Heart left ventricle (tissue), 16 donors: ENCODE measurements at regions not wholly inside any gene's neighbourhood (a gene's known extent, or its start where the extent isn't known, plus 50 kb on each side); places are given as distances from the start of the nearest gene placed in this dataset.
"Not testable (repeated sequence)": the region's sequence is repeated elsewhere in the genome, so short reads cannot be mapped to it uniquely, and the experiment has no call there.

Experiments used
- ATAC-seq, 4 donors: fragments of 200-7000 bp; cut with Tn5 transposase; one replicate each; pipeline ENCODE4 v1.9.1; 2020 to 2022; ENCODE audit warnings: moderate library complexity in 4 of 4, mild to moderate bottlenecking in 3 of 4, moderate number of reproducible peaks in 1 of 4
- DNase-seq, 5 donors: peaks; one replicate each; pipeline ENCODE4 v3.0.0-alpha.2; 2020
- H3K27ac ChIP-seq, 12 donors: fragments of 200-600 bp; sonication (generic) in 4 of 12; one replicate each; pipeline versions ENCODE4 v1.5.0 to v1.8.0; 2016 to 2022; ENCODE audit warnings: mild to moderate bottlenecking in 2 of 12
- H3K27me3 ChIP-seq, 9 donors: fragments of 200-600 bp; sonication (generic) in 2 of 9; one replicate each; pipeline versions ENCODE4 v1.5.1 to v1.8.0; 2016 to 2022; ENCODE audit warnings: mild to moderate bottlenecking in 3 of 9
- H3K36me3 ChIP-seq, 9 donors: fragments of 200-600 bp; sonication (generic) in 2 of 9; one replicate each; pipeline versions ENCODE4 v1.5.0 to v1.8.0; 2018 to 2022; ENCODE audit warnings: mild to moderate bottlenecking in 2 of 9
- H3K4me1 ChIP-seq, 12 donors: fragments of 200-600 bp; sonication (generic) in 4 of 12; one replicate each; pipeline versions ENCODE4 v1.5.0 to v1.8.0; 2016 to 2022; ENCODE audit warnings: mild to moderate bottlenecking in 3 of 12
- H3K4me3 ChIP-seq, 12 donors: fragments of 200-600 bp; sonication (generic) in 4 of 12; one replicate each; pipeline versions ENCODE4 v1.5.0 to v1.8.0; 2017 to 2022; ENCODE audit warnings: mild to moderate bottlenecking in 9 of 12, moderate library complexity in 4 of 12
- H3K9me3 ChIP-seq, 12 donors: fragments of 200-600 bp; sonication (generic) in 4 of 12; one replicate each; pipeline versions ENCODE4 v1.5.0 to v1.8.0; 2016 to 2022; ENCODE audit warnings: mild to moderate bottlenecking in 1 of 12
- WGBS, 4 donors: extraction: QIAGEN DNeasy Blood & Tissue Kit in 2 of 4; methylation state at CpG; one replicate each; pipeline versions ENCODE4 v1.1.5 to v1.1.7; 2013 to 2018; 5-methylcytosine and 5-hydroxymethylcytosine counted together
- intact Hi-C, 10 donors: fragments of 100-400 bp; cut with DNase I; formaldehyde crosslinking; loops; one replicate each; pipeline versions ENCODE4 v1.11.1 to v1.14.2; 2022
- TF ChIP-seq, protein P1 (sequence below), 12 donors: fragments of 200-600 bp; sonication (generic) in 4 of 12; IDR thresholded peaks; one replicate each; pipeline versions ENCODE4 v1.5.0 to v1.8.0; 2018 to 2022; ENCODE audit warnings: antibody characterized with exemption in 12 of 12, mild to moderate bottlenecking in 5 of 12
- donor health status: ischemic (EF 13 %, LVEDD 7.1; RV severe dilation, severe dysfunction).
- donor health status: healthy with polysubstance abuse.
- donor health status: DM: no; HTN: yes; CAD: no.
- donor health status: DM: no; HTN: no; CAD: no.
- donor health status: ischemic (EF 25% LVEDD 6.9; RV normal size, moderate dysfunction).
- donor health status: ischemic (EF 25% LVEDD 5.7; RV mildly dilated, moderate dysfunction).
- donor health status: healthy.
- donor health status: DM: yes; HTN: yes; CAD: no.
- donor health status: ischemic (EF 35%, LVEDD 5.7; RV mildly dilated, moderate dysfunction).
- donor health status: nonischemic (EF 11% LVEDD 7.7; RV severe dilation, severe dysfunction).
- donor health status: DM: yes; HTN: yes; CAD: no.
- donor health status: PGD.
- donor health status: ischemic (EF 29% LVEDD 5.4; RV normal size, mild dysfunction).
- donor health status: nonischemic (EF 23%, LVEDD 6.1; RV moderate dilation, normal function).

DNA sequence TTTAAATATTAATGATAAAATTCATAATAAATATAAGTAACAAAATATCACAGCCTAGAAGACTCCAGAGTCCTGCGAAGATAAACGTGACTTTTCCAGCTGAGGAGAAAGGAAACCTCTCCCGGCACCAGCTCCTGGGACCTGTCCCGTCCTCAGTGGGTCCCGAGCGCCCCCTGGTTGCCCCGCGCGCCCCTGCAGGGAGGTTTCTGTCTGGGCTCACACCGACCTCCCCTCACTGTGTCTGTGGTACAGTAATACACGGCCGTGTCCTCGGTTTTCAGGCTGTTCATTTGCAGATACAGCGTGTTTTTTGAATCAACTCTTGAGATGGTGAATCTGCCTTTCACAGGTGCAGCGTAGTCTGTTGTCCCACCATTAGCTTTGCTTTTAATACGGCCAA lies 478.7 kb downstream of the TP53TG3F start:
- ATAC-seq, H3K36me3 ChIP-seq, DNase-seq, intact Hi-C loops, H3K27me3 ChIP-seq, H3K9me3 ChIP-seq, H3K27ac ChIP-seq, H3K4me3 ChIP-seq, H3K4me1 ChIP-seq: not testable (repeated sequence)
- TF ChIP-seq, protein P1, sequence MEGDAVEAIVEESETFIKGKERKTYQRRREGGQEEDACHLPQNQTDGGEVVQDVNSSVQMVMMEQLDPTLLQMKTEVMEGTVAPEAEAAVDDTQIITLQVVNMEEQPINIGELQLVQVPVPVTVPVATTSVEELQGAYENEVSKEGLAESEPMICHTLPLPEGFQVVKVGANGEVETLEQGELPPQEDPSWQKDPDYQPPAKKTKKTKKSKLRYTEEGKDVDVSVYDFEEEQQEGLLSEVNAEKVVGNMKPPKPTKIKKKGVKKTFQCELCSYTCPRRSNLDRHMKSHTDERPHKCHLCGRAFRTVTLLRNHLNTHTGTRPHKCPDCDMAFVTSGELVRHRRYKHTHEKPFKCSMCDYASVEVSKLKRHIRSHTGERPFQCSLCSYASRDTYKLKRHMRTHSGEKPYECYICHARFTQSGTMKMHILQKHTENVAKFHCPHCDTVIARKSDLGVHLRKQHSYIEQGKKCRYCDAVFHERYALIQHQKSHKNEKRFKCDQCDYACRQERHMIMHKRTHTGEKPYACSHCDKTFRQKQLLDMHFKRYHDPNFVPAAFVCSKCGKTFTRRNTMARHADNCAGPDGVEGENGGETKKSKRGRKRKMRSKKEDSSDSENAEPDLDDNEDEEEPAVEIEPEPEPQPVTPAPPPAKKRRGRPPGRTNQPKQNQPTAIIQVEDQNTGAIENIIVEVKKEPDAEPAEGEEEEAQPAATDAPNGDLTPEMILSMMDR (IDR thresholded peaks at IDR 0.05): peak in 1 of 12 donors; percentile 9
- 14 to 31% (median 23%) methylated on average over 10 to 11 of the region's 16 CpGs; no CpG with 5 or more reads in 1 of the 4 donors for WGBS, 4 donors

DNA sequence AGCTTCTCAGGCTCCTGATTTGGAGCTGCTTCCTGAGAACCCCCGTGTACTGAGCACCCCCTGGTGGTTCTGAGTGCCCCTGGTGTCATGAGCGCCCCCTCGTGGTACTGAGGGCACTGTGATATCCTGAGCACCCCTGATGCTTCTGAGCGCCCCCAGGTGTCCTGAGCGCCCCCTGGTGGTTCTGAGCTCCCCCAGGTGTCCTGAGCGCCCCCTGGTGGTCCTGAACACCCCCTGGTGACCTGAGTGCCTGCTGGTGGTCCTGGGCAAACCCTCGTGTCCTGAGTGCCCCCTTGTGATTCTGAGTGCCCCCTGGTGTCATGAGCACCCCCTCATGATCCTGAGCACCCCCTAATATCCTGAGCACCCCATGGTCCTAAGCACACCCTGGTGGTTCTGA lies 502.1 kb downstream of the TP53TG3F start:
- H3K27me3 ChIP-seq, H3K36me3 ChIP-seq, ATAC-seq, DNase-seq, H3K4me3 ChIP-seq, H3K9me3 ChIP-seq, intact Hi-C loops, H3K27ac ChIP-seq, H3K4me1 ChIP-seq: not testable (repeated sequence)
- WGBS, 4 donors: 39 to 44% methylated on average over 2 to 3 of the region's 7 CpGs; no CpG with 5 or more reads in 2 of the 4 donors

DNA sequence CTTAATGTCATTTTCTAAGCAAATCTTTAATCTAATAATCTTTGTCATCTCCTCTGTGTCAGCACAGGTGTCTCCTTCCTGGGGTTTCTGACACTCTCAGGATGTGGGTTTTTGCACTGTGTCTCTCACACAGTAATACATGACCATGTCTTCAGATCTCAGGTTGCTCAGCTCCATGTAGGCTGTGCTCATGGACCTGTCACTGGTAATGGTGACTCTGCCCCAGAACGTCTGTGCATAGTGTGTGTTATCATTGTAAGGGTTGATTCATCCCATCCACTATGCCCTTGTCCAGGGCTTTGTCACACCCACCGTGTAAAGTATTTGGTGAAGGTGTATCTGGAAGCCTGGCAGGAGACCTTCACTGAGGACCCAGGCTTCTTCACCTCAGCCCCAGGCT lies 506.1 kb downstream of the TP53TG3F start:
- DNase-seq, H3K9me3 ChIP-seq, H3K36me3 ChIP-seq, ATAC-seq, H3K4me1 ChIP-seq, H3K4me3 ChIP-seq, H3K27me3 ChIP-seq, intact Hi-C loops, H3K27ac ChIP-seq: not testable (repeated sequence)
- no CpG with 5 or more reads among the region's 2 CpGs for WGBS, 4 donors

DNA sequence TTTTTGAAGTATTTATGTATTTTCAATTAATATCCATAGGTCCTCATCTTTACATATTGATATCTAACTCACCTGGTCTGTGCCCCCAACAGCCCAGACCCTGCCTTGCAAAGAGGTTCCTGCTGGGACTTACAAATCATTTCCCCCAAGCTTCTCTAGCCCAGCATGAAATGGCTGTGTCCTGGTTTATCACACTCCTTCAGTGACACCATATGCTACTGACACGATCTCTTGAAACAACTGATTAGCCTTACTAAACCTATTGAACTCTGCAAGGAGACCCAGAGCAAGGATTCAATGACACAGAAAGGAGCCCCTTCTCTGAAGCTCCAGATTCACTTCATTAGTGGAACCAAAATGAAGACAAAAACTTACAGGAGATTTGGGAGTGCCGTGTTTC lies 507.4 kb downstream of the TP53TG3F start:
- DNase-seq, H3K36me3 ChIP-seq, H3K27ac ChIP-seq, H3K4me1 ChIP-seq, H3K9me3 ChIP-seq, intact Hi-C loops, ATAC-seq, H3K4me3 ChIP-seq, H3K27me3 ChIP-seq: not testable (repeated sequence)
- 47 to 86% (median 53%) methylated on average over 1 to 2 of the region's 2 CpGs for WGBS, 4 donors

DNA sequence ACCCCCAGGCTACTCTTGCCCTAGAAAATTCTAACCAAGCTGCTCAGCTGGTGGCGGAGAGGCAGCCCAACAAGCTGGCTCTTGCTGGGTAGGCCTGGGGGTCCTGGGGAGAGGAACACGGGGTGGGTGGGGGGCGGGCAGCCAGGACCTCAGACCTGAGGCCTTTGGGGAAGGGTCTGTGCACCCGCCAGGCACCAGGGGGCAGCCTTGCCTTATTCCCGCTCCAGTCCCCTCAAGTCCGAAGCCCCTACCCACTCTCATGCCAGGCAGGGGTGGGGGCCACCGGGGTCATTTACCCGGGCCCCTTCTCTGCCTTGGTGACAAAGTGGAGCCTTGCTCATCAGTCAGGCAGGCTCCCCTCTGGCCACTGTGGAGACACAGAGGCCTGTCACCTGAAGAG lies 515.1 kb downstream of the TP53TG3F start:
- intact Hi-C loops: not testable (repeated sequence)

DNA sequence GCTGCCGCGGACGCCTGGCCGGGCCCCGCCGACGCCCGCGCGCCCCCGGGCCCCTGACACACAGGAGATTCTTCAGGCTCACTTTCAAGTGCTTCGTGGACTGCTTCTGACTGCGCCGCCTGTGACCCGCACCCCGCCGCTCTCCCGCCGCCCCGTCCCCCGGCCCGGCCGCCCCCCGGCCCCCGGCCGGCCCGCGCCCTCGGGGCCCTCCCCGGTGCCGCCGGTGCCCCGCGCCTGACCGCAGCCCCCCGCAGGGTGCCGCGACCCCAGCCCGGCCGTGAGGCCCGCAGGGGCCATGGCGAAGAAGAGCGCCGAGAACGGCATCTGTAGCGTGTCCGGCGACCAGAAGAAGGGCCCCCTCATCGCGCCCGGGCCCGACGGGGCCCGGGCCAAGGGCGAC lies 516.3 kb downstream of the TP53TG3F start:
- DNase-seq, ATAC-seq, H3K4me3 ChIP-seq, H3K27ac ChIP-seq, H3K4me1 ChIP-seq, H3K27me3 ChIP-seq, H3K36me3 ChIP-seq, intact Hi-C loops, H3K9me3 ChIP-seq: not testable (repeated sequence)
- WGBS, 4 donors: no CpG with 5 or more reads among the region's 55 CpGs

More for the DNA sequence above, 515.1 kb downstream of the TP53TG3F start:
- H3K9me3 ChIP-seq, H3K27me3 ChIP-seq, H3K4me1 ChIP-seq, H3K27ac ChIP-seq, H3K4me3 ChIP-seq, DNase-seq, H3K36me3 ChIP-seq, ATAC-seq: not testable (repeated sequence)
- WGBS, 4 donors: no CpG with 5 or more reads among the region's 8 CpGs

DNA sequence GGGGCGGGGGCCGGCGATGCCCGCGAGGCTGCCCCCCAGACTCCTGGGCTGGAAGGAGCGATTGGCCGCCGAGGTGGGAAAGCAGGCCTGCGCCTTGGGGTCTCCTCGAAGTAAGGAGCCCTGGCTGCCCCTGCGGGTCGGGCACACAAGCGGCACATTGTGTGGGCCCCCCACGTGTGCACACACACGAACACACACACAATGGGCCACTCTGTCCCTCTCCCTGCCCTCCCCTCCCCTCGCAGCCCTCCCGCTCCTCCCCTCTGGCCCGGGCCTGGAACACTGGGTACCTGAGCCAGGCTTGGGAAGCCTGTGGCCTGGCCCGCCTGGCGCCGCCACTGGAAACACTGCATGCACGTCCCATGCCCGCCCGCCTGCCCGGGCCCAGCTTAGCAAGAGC lies 517.1 kb downstream of the TP53TG3F start:
- H3K9me3 ChIP-seq, DNase-seq, H3K4me1 ChIP-seq, H3K27me3 ChIP-seq, H3K36me3 ChIP-seq, ATAC-seq, H3K4me3 ChIP-seq, H3K27ac ChIP-seq, intact Hi-C loops: not testable (repeated sequence)
- WGBS, 4 donors: 75 to 81% (median 76%) methylated on average over 15 to 19 of the region's 25 CpGs; no CpG with 5 or more reads in 1 of the 4 donors

DNA sequence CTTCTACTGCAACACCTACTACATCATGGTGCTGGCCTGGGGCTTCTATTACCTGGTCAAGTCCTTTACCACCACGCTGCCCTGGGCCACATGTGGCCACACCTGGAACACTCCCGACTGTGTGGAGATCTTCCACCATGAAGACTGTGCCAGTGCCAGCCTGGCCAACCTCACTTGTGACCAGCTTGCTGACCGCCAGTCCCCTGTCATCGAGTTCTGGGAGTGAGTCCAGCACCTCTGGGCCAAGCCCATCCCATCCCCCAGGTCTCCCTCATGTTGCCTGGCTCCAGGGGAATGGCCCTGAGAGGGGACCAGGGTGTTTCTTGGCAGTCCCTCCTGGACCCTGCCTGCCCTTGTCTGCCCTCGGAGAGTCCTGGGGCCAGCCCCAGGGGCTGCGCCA lies 519.4 kb downstream of the TP53TG3F start:
- H3K27ac ChIP-seq, H3K27me3 ChIP-seq, H3K4me3 ChIP-seq, H3K4me1 ChIP-seq, H3K9me3 ChIP-seq, intact Hi-C loops, H3K36me3 ChIP-seq: not testable (repeated sequence)
- ATAC-seq (peak; percentile 90 to 96 (median 94)), DNase-seq (peak in 3 of 5 donors; percentile 19 to 56 (median 35))
- WGBS, 4 donors: 26 to 67% methylated on average over 1 to 2 of the region's 6 CpGs; no CpG with 5 or more reads in 2 of the 4 donors

DNA sequence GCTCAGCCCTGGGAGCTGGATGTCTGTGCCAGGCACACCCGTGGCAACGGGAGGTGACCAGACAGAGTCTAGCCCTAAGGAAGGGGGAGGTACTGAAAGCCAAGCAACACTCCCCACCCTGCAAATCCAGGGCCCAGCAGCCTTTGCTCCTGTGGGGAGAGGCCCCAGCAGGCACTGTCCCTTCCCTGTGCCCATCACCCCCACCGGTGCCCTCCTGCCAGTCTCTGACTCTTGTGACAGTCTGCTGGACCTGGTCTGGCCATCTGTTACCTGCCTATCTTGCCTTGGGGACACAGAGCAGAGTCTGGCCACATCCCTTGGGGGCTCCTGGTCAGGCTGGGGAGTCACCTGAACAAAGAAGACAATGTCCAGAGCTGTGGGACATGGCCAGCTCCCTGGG lies 520.2 kb downstream of the TP53TG3F start:
- intact Hi-C loops, H3K27ac ChIP-seq, H3K27me3 ChIP-seq, H3K36me3 ChIP-seq, H3K4me1 ChIP-seq, H3K9me3 ChIP-seq, H3K4me3 ChIP-seq, DNase-seq: not testable (repeated sequence)
- ATAC-seq: peak in 1 of 4 donors; percentile 3
- WGBS, 4 donors: no CpG with 5 or more reads among the region's 3 CpGs

DNA sequence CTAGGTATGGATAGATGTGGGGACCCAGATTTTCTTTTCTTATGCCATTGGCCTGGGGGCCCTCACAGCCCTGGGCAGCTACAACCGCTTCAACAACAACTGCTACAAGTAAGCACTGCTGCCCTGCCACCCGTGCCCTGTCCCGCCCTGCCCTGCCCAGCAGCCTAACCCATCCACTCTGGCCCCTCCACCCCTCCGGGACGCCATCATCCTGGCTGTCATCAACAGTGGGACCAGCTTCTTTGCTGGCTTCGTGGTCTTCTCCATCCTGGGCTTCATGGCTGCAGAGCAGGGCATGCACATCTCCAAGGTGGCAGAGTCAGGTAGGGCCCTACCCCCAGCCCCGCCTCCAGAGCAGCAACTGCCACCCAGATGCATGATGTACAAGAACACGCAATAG lies 521.3 kb downstream of the TP53TG3F start:
- intact Hi-C loops, H3K9me3 ChIP-seq, H3K4me3 ChIP-seq, H3K27me3 ChIP-seq, H3K36me3 ChIP-seq, H3K4me1 ChIP-seq, ATAC-seq, H3K27ac ChIP-seq, DNase-seq: not testable (repeated sequence)
- 73 to 75% methylated on average over 4 to 5 of the region's 8 CpGs; no CpG with 5 or more reads in 2 of the 4 donors for WGBS, 4 donors

DNA sequence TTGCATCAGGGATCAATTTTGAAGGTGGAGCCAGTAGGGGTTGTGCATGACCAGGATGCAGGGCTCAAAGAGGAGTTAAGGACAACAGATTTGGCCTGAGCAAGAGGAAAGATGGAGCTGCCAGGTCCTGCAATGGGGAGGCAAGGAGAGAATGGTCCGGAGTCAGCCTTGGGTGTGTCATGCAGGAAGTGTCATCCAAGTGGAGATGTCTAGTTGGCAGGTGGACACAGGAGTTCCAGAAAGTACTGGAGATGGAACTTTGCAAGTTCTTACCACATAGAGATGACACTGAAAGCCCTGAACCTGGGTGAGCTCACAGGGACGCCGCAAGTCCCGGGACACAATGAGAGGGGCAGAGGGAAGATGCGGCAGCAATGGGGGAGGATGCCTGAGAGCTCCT lies 525.0 kb downstream of the TP53TG3F start:
- H3K27ac ChIP-seq, ATAC-seq, H3K4me3 ChIP-seq, intact Hi-C loops, H3K36me3 ChIP-seq, H3K4me1 ChIP-seq, H3K27me3 ChIP-seq, H3K9me3 ChIP-seq, DNase-seq: not testable (repeated sequence)
- no CpG with 5 or more reads among the region's 5 CpGs for WGBS, 4 donors
